HEK293 (cell line): ENCODE measurements at regions not wholly inside any gene's neighbourhood (a gene's known extent, or its start where the extent isn't known, plus 50 kb on each side); places are given as distances from the start of the nearest gene placed in this dataset.

ENCODE experiments used
- CTCF ChIP-seq: fragments of 450-650 bp; formaldehyde crosslinking; IDR thresholded peaks from 2 replicates; pipeline ENCODE4 v1.5.1; 2016; ENCODE audit warnings: missing biosample characterization, missing genetic modification characterization
- PRDM4 ChIP-seq: fragments of 450-650 bp; formaldehyde crosslinking; IDR thresholded peaks from 2 replicates; pipeline ENCODE4 v1.5.1; 2017; ENCODE audit warnings: missing biosample characterization, missing genetic modification characterization
- ZFP41 ChIP-seq: fragments of 450-650 bp; formaldehyde crosslinking; IDR thresholded peaks from 2 replicates; pipeline ENCODE4 v1.5.1; 2016; ENCODE audit warnings: missing biosample characterization, missing genetic modification characterization, borderline replicate concordance
- ZNF184 ChIP-seq: fragments of 450-650 bp; IDR thresholded peaks from 2 replicates; pipeline ENCODE4 v1.5.1; 2018; ENCODE audit warnings: missing biosample characterization, mild to moderate bottlenecking, missing genetic modification characterization
- ZNF501 ChIP-seq: fragments of 450-650 bp; formaldehyde crosslinking; IDR thresholded peaks from 2 replicates; pipeline ENCODE4 v1.5.1; 2016; ENCODE audit warnings: missing biosample characterization, missing genetic modification characterization
- ZNF792 ChIP-seq: fragments of 450-650 bp; formaldehyde crosslinking; IDR thresholded peaks from 2 replicates; pipeline ENCODE4 v1.5.1; 2016; ENCODE audit warnings: missing biosample characterization, missing genetic modification characterization

DNA sequence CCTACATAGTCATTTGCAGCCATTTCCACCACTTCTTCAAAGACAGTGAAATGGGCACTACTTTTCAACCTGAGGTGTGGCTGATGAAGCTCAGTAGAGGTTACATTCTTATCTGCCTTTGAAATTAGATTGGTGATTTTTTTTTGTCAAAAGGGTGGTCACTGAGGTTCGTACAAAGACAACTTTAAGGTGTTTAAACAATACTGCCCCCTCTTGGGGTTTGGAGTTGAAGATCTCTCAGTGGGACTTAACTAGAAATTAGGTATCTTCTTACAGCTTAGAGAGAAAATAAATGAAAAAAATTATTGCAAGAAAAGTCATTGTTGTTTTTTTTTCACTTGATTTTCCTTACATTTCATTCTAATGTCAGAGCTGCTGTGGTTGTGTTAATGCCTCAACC is 713.2 kb downstream of the CDH11 start:
- TF ChIP-seq CTCF (no peak), ZNF184 (tag by site-specific recombination) (no peak), ZNF501 (tag by site-specific recombination) (no peak), ZFP41 (no peak), PRDM4 (tag by site-specific recombination) (no peak), ZNF792 (tag by site-specific recombination) (no peak)
